Right lobe of liver (tissue), 4 donors: ENCODE measurements at regions not wholly inside any gene's neighbourhood (a gene's known extent, or its start where the extent isn't known, plus 50 kb on each side); places are given as distances from the start of the nearest gene placed in this dataset.

Source experiments
- POLR2A ChIP-seq: fragments of 450-650 bp; IDR thresholded peaks from one replicate; pipeline ENCODE4 v1.6.1; 2017; ENCODE audit warnings: antibody characterized with exemption, mild to moderate bottlenecking
- TF ChIP-seq, protein P1 (sequence below), 4 donors: fragments of 200-600 bp in 3 of 4; fragments of 450-650 bp in 1 of 4; IDR thresholded peaks; one replicate each; pipeline versions ENCODE4 v1.5.1 to v1.8.0; 2016 to 2022; ENCODE audit warnings: antibody characterized with exemption in 4 of 4, mild to moderate bottlenecking in 2 of 4
- donor health status: DM: no; HTN: no; CAD: no.
- donor health status: DM: no; HTN: no; CAD: no.
- donor health status: DM: no; HTN: yes; CAD: no.

DNA sequence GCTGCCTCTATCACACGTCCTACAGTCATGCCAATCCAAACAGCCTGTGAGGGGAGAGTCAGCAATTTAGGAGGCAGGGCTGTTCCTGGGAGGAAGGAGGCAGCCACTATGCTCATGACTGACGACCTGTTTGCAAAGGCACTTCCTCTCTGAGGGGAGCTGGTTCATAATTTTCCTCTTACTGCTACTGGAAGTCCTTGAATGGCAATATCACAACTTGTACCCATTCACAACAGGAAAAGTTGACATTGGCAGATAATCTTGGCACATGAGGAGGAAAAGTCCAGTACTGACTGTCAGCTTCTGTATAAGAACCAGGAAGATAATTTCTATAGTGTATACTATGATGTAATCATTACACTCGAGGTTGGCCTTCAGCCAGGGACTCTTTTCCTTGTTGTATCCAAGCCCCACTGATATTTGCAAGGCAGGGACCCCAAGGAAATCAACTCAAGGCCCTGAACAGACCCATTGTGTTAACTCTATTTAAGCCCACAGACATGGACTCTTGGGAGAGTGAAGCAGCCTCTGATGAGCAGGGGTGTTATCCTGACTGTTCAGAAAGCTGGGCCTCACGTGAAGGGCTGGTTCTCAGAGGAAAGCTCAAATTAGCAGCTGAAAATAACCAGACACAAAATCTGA is 267.3 kb upstream of the ADAMTS9 start:
- TF ChIP-seq POLR2A: no peak
- TF ChIP-seq, protein P1, sequence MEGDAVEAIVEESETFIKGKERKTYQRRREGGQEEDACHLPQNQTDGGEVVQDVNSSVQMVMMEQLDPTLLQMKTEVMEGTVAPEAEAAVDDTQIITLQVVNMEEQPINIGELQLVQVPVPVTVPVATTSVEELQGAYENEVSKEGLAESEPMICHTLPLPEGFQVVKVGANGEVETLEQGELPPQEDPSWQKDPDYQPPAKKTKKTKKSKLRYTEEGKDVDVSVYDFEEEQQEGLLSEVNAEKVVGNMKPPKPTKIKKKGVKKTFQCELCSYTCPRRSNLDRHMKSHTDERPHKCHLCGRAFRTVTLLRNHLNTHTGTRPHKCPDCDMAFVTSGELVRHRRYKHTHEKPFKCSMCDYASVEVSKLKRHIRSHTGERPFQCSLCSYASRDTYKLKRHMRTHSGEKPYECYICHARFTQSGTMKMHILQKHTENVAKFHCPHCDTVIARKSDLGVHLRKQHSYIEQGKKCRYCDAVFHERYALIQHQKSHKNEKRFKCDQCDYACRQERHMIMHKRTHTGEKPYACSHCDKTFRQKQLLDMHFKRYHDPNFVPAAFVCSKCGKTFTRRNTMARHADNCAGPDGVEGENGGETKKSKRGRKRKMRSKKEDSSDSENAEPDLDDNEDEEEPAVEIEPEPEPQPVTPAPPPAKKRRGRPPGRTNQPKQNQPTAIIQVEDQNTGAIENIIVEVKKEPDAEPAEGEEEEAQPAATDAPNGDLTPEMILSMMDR (IDR thresholded peaks at IDR 0.05): no peak
